Peyer's patch (tissue), 4 donors: ENCODE measurements at regions not wholly inside any gene's neighbourhood (a gene's known extent, or its start where the extent isn't known, plus 50 kb on each side); places are given as distances from the start of the nearest gene placed in this dataset.

Source experiments
- DNase-seq, 3 donors: peaks; one replicate each; pipeline ENCODE4 v3.0.0-alpha.2; 2017 to 2019
- H3K27ac ChIP-seq, 4 donors: fragments of 200-600 bp; sonication (generic); one replicate each; pipeline ENCODE4 v1.5.1; 2016 to 2019
- H3K27me3 ChIP-seq, 2 donors: fragments of 200-600 bp; sonication (generic); one replicate each; pipeline ENCODE4 v1.5.1; 2019
- H3K36me3 ChIP-seq, 3 donors: fragments of 200-600 bp; sonication (generic); one replicate each; pipeline ENCODE4 v1.5.1; 2016 to 2019
- H3K4me1 ChIP-seq, 4 donors: fragments of 200-600 bp; sonication (generic); one replicate each; pipeline ENCODE4 v1.5.1; 2016 to 2019
- H3K4me3 ChIP-seq, 4 donors: fragments of 200-600 bp; sonication (generic); 1 replicate in 3 of 4; 2 replicates in 1 of 4; pipeline ENCODE4 v1.5.1; 2016 to 2019; ENCODE audit warnings: mild to moderate bottlenecking in 1 of 4
- H3K9me3 ChIP-seq, 4 donors: fragments of 200-600 bp; sonication (generic); one replicate each; pipeline ENCODE4 v1.5.1; 2016 to 2019; ENCODE audit warnings: mild to moderate bottlenecking in 1 of 4
- POLR2A ChIP-seq, 2 donors: fragments of 450-650 bp; IDR thresholded peaks; one replicate each; pipeline ENCODE4 v1.5.1; 2017; ENCODE audit warnings: antibody characterized with exemption in 2 of 2, mild to moderate bottlenecking in 2 of 2, moderate library complexity in 2 of 2
- TF ChIP-seq, protein P1 (sequence below), 6 experiments: fragments of 450-650 bp in 4 of 6; fragments of 200-600 bp in 2 of 6; sonication (generic) in 1 of 6; IDR thresholded peaks; one replicate each; pipeline ENCODE4 v1.5.1; 2017 to 2019; ENCODE audit warnings: antibody characterized with exemption in 6 of 6, mild to moderate bottlenecking in 3 of 6, moderate library complexity in 1 of 6

DNA sequence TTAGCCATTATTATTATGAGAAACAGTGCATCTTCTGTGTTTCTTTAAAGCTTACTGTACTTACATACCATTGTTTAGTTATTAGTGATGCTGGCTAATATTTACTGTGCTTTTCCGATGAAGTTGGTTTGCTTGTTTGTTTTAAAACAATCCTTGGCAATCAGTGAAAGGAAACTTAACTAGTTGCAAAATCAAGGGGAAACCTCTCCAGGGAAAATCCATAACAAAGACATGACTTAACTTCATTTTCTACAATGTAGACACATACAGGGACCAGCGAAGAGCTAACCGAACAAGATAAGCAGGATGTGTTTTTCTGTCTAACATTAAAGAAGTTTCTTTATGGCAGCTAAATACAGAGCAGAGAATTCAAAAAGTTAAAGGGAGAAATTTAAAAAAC, 102.5 kb upstream of the PARP11 start:
- no peaks in the 10 kb centered on the region for H3K36me3 ChIP-seq
- no peak overlapping the region for H3K4me3 ChIP-seq
- peaks cover 0 to 17% (median 0%) of the 10 kb centered on the region in 4 donors for H3K4me1 ChIP-seq
- TF ChIP-seq, protein P1, sequence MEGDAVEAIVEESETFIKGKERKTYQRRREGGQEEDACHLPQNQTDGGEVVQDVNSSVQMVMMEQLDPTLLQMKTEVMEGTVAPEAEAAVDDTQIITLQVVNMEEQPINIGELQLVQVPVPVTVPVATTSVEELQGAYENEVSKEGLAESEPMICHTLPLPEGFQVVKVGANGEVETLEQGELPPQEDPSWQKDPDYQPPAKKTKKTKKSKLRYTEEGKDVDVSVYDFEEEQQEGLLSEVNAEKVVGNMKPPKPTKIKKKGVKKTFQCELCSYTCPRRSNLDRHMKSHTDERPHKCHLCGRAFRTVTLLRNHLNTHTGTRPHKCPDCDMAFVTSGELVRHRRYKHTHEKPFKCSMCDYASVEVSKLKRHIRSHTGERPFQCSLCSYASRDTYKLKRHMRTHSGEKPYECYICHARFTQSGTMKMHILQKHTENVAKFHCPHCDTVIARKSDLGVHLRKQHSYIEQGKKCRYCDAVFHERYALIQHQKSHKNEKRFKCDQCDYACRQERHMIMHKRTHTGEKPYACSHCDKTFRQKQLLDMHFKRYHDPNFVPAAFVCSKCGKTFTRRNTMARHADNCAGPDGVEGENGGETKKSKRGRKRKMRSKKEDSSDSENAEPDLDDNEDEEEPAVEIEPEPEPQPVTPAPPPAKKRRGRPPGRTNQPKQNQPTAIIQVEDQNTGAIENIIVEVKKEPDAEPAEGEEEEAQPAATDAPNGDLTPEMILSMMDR (IDR thresholded peaks at IDR 0.05), result no peak
- TF ChIP-seq POLR2A (IDR thresholded peaks at IDR 0.05), result no peak
- no peak overlapping the region for H3K27ac ChIP-seq
- no peaks in the 10 kb centered on the region for H3K9me3 ChIP-seq
- no peak for DNase-seq
- no peaks in the 10 kb centered on the region for H3K27me3 ChIP-seq

DNA sequence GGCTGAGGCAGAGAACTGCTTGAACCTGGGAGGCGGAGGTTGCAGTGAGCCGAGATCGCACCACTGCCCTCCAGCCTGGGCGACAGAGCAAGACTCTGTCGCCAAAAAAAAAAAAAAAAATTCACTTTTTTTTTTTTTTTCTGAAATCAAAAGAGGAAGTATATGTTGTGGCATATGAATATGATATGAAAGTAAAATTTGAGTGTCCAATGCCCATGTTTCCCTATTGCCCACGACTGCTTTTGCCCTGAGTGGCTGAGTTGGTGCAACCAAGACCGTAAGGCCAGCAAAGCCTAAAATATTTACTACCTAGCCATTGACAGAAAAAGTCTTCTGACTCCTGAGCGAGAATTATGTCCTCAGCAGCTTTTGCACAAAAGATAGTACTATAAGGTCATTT, 101.7 kb upstream of the PARP11 start:
- no peaks in the 10 kb centered on the region for H3K9me3 ChIP-seq
- peaks cover 0 to 17% (median 0%) of the 10 kb centered on the region in 4 donors for H3K4me1 ChIP-seq
- no peak overlapping the region for H3K4me3 ChIP-seq
- H3K36me3 ChIP-seq, result no peaks in the 10 kb centered on the region
- H3K27ac ChIP-seq, result peak overlapping the region in 1 of 4 donors; percentile 31
- H3K27me3 ChIP-seq, result no peaks in the 10 kb centered on the region
- DNase-seq, result no peak
- TF ChIP-seq, protein P1 (IDR thresholded peaks at IDR 0.05), result no peak
- no peak for TF ChIP-seq POLR2A (IDR thresholded peaks at IDR 0.05)

DNA sequence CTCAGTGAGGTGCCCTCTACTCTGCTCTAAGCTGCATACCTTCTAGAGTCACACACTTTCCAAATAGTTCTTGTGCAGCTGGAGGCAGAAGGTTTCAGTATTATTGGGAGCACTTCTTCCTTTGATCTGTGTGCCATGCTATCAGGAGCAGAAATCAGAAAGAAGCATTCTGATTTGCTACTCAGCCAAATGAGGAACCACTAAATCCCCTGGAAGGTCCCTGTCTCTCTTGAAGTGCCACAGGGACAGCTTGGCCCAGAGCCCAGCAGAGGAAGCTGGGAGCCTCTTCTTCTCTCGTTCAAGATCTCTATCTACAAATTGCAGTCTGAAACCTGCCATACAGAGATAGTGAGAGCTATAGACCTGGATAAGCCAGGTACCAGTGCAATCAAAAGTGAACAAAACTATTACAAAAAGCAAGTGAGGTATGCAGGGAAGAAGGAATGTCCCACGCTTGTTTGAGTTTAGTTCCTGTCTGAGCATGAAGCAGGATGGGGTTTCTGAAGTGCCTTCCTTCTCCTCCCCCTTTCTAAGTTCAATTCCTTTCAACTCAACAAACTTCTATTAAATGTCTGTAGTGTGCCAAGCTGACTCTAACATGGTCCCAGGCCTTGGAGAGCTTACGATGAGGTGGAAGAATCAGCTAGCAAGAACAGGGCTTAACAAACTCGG, 100.9 kb upstream of the PARP11 start:
- Histone ChIP-seq H3K4me1 (peaks cover 0 to 17% (median 0%) of the 10 kb centered on the region in 4 donors), H3K4me3 (no peak overlapping the region), H3K27ac (peak overlapping the region in 1 of 4 donors; percentile 31), H3K27me3 (no peaks in the 10 kb centered on the region), H3K36me3 (no peaks in the 10 kb centered on the region), H3K9me3 (no peaks in the 10 kb centered on the region)
- DNase-seq, result no peak
- no peak for TF ChIP-seq POLR2A (IDR thresholded peaks at IDR 0.05)
- TF ChIP-seq, protein P1 (IDR thresholded peaks at IDR 0.05), result no peak

DNA sequence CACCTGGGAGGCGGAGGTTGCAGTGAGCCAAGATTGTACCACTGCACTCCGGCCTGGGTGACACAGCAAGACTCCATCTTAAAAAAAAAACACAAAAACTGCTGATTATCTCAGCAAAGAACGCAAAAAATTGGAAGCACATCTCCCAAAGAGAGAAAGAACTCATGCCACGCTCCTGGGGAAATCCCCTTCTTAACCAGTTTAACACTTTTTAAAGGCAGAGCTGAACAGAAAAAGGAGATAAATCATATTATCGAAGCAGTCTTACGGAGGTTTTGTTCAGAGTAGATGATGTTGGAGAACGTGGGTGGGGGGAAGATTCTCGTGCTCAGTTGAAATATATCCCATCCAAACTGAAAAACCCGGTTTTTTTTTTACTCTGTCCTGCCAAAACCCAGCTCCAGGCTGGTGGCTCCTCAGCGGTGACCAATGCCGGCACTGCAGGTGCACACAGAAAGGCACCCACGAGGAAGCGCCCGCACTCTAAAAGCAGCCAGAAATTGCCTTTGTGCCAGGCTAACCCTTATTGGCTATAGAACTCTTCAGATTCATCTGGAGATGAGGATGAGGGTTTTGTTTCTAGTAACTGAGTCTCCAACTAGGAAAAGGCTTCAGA, 100.2 kb upstream of the PARP11 start:
- TF ChIP-seq POLR2A (IDR thresholded peaks at IDR 0.05), result no peak
- TF ChIP-seq, protein P1 (IDR thresholded peaks at IDR 0.05), result no peak
- no peak for DNase-seq
- H3K4me1 ChIP-seq, result peaks cover 0 to 17% (median 0%) of the 10 kb centered on the region in 4 donors
- H3K4me3 ChIP-seq, result no peak overlapping the region
- H3K9me3 ChIP-seq, result no peaks in the 10 kb centered on the region
- H3K27me3 ChIP-seq, result no peaks in the 10 kb centered on the region
- H3K27ac ChIP-seq, result no peak overlapping the region
- no peaks in the 10 kb centered on the region for H3K36me3 ChIP-seq

DNA sequence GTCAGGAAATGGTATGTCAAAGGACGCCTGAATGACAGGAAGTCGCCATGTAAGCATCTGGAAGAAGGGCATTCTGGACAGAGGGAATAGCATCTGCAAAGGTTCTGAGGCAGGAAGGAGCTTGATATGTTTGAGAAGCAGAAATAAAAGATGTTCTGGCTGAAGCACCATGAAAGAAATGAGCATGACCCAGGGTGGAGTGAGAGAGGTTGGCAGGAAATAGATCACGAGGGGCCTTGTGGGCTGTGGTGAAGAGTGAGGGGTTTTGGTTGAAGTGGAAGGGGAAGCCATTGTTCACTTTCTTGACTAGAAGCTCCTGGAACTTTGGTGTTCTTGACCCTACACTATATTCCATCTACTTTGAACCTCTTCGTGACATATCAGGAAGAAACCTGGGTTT, 99.4 kb upstream of the PARP11 start:
- Histone ChIP-seq H3K27me3 (no peaks in the 10 kb centered on the region), H3K4me1 (peaks cover 0 to 17% (median 0%) of the 10 kb centered on the region in 4 donors), H3K27ac (no peak overlapping the region), H3K4me3 (no peak overlapping the region), H3K36me3 (no peaks in the 10 kb centered on the region), H3K9me3 (no peaks in the 10 kb centered on the region)
- peak in 2 of 3 donors; percentile 55 for DNase-seq
- TF ChIP-seq, protein P1 (IDR thresholded peaks at IDR 0.05), result no peak
- TF ChIP-seq POLR2A (IDR thresholded peaks at IDR 0.05), result no peak
